Activated CD4-positive, alpha-beta memory T cell treated with anti-CD3 and anti-CD28 coated beads, Interleukin-2, amount 10 ng/mL, durations not matched to agents 7 days and 5 days (primary cell): ENCODE measurements at regions not wholly inside any gene's neighbourhood (a gene's known extent, or its start where the extent isn't known, plus 50 kb on each side); places are given as distances from the start of the nearest gene placed in this dataset.
"Not testable (repeated sequence)": the region's sequence is repeated elsewhere in the genome, so short reads cannot be mapped to it uniquely, and the experiment has no call there.

Experiments used
- CTCF ChIA-PET: fragments of 350-600 bp; sonication (Branson Sonifier 250); formaldehyde crosslinking; loops from one replicate; lab custom pipeline; 2021; ENCODE audit warnings: antibody characterized with exemption, inconsistent platforms; lab: Charles Lee
- POLR2A ChIA-PET: fragments of 350-600 bp; sonication (Branson Sonifier 250); formaldehyde crosslinking; loops from one replicate; lab custom pipeline; 2021; ENCODE audit warnings: antibody characterized with exemption; lab: Charles Lee
- DNase-seq: peaks from one replicate; pipeline ENCODE4 v3.0.0-alpha.2; 2020
- H3K27ac Mint-ChIP-seq: one replicate; pipeline ENCODE4 v1.8.0; 2021; ENCODE audit warnings: mild to moderate bottlenecking, mixed read lengths
- H3K27me3 Mint-ChIP-seq: one replicate; pipeline ENCODE4 v1.8.0; 2021; ENCODE audit warnings: mixed read lengths
- H3K36me3 Mint-ChIP-seq: one replicate; pipeline ENCODE4 v1.8.0; 2021; ENCODE audit warnings: low read depth, mixed read lengths
- H3K4me1 Mint-ChIP-seq: one replicate; pipeline ENCODE4 v1.8.0; 2021; ENCODE audit warnings: mixed read lengths
- H3K4me3 Mint-ChIP-seq: one replicate; pipeline ENCODE4 v1.8.0; 2021; ENCODE audit warnings: mild to moderate bottlenecking, mixed read lengths
- H3K9me3 Mint-ChIP-seq: one replicate; pipeline ENCODE4 v1.8.0; 2021; ENCODE audit warnings: mixed read lengths

DNA sequence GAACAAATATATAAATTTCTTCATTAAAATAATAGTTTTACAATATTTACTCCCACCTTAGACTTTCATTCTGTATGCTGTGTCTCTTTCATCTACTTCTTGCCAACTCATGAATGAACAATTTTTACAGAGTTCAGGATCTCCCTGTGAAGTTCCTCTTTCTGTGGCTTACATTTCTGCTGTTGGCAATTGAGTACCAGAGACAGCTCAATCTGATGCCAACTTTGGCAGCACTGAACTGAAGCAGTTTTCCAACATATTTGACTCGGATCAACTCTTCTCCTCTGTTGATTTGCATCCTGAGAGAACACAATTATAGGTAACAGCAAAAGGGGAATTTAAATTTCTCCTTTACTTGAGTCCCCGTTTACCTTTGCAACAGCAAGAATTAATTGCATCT, 1262.2 kb downstream of the EFNA5 start:
- CTCF ChIA-PET: no interaction called here
- peaks cover 3% of the 10 kb centered on the region for H3K9me3 Mint-ChIP-seq
- DNase-seq: no peak
- no peak overlapping the region for H3K27ac Mint-ChIP-seq
- H3K4me3 Mint-ChIP-seq: no peak overlapping the region
- POLR2A ChIA-PET: no interaction called here
- H3K4me1 Mint-ChIP-seq: no peaks in the 10 kb centered on the region
- H3K27me3 Mint-ChIP-seq: no peaks in the 10 kb centered on the region
- H3K36me3 Mint-ChIP-seq: no peaks in the 10 kb centered on the region

DNA sequence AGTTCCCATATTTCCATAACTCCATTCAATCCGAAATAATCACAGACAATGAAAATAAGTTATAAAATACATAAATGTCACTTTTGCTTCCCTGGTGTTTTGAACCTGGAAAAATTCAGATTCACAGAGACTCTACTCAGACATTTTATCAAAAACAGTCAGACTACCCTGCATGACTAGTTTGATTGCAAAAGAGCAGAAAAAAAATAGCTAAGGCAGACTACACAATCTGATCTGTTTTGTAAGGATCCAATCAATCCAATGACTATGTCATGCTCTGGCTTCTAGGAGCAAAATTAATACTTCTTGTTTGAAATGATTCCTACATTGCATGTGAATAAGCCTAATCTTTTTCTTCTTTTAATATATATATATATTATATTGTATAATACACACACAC, 1262.6 kb downstream of the EFNA5 start:
- Mint-ChIP-seq H3K27ac (no peak overlapping the region), H3K36me3 (no peaks in the 10 kb centered on the region), H3K4me1 (no peaks in the 10 kb centered on the region), H3K9me3 (peaks cover 3% of the 10 kb centered on the region), H3K4me3 (no peak overlapping the region), H3K27me3 (no peaks in the 10 kb centered on the region)
- CTCF ChIA-PET: no interaction called here
- POLR2A ChIA-PET: no interaction called here
- DNase-seq: no peak

- ChIA-PET POLR2A (no interaction called here), CTCF (no interaction called here)
- peaks cover 7% of the 10 kb centered on the region for H3K9me3 Mint-ChIP-seq
- no peaks in the 10 kb centered on the region for H3K27me3 Mint-ChIP-seq
- no peak overlapping the region for H3K4me3 Mint-ChIP-seq
- no peaks in the 10 kb centered on the region for H3K4me1 Mint-ChIP-seq
- no peaks in the 10 kb centered on the region for H3K36me3 Mint-ChIP-seq
- H3K27ac Mint-ChIP-seq: no peak overlapping the region
- DNase-seq: no peak
These were observed 1269.2 kb downstream of the EFNA5 start for GRCh38 chr5:106401561-106401960.

GRCh38 chr5:106399391-106399790, 1271.3 kb downstream of the EFNA5 start:
- no peaks in the 10 kb centered on the region for H3K4me1 Mint-ChIP-seq
- H3K36me3 Mint-ChIP-seq: no peaks in the 10 kb centered on the region
- H3K4me3 Mint-ChIP-seq: no peak overlapping the region
- no peak for DNase-seq
- CTCF ChIA-PET: no interaction called here
- H3K27me3 Mint-ChIP-seq: no peaks in the 10 kb centered on the region
- POLR2A ChIA-PET: no interaction called here
- peaks cover 7% of the 10 kb centered on the region for H3K9me3 Mint-ChIP-seq
- H3K27ac Mint-ChIP-seq: no peak overlapping the region

- Mint-ChIP-seq H3K27me3 (no peaks in the 10 kb centered on the region), H3K4me3 (no peak overlapping the region), H3K36me3 (no peaks in the 10 kb centered on the region), H3K4me1 (no peaks in the 10 kb centered on the region), H3K9me3 (peaks cover 7% of the 10 kb centered on the region), H3K27ac (no peak overlapping the region)
- ChIA-PET POLR2A (no interaction called here), CTCF (no interaction called here)
- DNase-seq: no peak
These were observed 1273.0 kb downstream of the EFNA5 start for GRCh38 chr5:106397700-106398099.

DNA sequence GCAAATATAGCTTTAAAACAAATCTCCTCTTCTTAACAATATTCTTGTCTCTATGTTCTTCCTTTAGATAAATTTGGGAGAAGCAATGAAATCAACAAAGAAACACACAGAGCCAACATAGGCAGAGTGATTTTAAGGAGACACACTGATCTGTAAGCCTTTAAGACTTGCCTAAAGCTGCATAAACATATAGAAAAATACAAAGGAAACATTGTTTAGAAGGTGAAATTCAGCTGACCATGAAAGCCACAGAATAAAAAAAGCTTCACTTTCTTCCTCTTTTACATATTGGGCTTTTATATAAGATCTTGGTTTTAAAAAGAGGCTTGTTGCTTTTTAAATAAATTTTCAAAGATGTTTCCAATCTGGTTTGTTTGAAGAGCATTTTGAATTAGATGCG, 1277.5 kb downstream of the EFNA5 start:
- Mint-ChIP-seq H3K9me3 (no peaks in the 10 kb centered on the region), H3K4me3 (no peak overlapping the region), H3K4me1 (no peaks in the 10 kb centered on the region), H3K27ac (no peak overlapping the region), H3K36me3 (no peaks in the 10 kb centered on the region), H3K27me3 (no peaks in the 10 kb centered on the region)
- DNase-seq: no peak
- CTCF ChIA-PET: no interaction called here
- POLR2A ChIA-PET: no interaction called here

GRCh38 chr5:106392766-106393165, 1278.0 kb downstream of the EFNA5 start:
- no peaks in the 10 kb centered on the region for H3K4me1 Mint-ChIP-seq
- H3K4me3 Mint-ChIP-seq: no peak overlapping the region
- no peaks in the 10 kb centered on the region for H3K27me3 Mint-ChIP-seq
- H3K27ac Mint-ChIP-seq: no peak overlapping the region
- no peaks in the 10 kb centered on the region for H3K9me3 Mint-ChIP-seq
- POLR2A ChIA-PET: no interaction called here
- no peak for DNase-seq
- CTCF ChIA-PET: no interaction called here
- H3K36me3 Mint-ChIP-seq: no peaks in the 10 kb centered on the region

DNA sequence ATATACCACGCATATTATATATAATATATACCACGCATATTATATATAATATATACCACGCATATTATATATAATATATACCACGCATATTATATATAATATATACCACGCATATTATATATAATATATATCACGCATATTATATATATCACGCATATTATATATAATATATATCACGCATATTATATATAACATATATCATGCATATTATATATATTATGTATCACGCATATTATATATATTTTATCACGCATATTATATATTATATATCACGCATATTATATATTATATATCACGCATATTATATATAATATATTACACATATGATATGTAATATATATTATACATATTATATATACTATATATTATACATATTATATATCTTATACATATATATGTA, 1283.0 kb downstream of the EFNA5 start:
- H3K9me3 Mint-ChIP-seq, POLR2A ChIA-PET, H3K4me1 Mint-ChIP-seq, H3K27me3 Mint-ChIP-seq, H3K36me3 Mint-ChIP-seq, CTCF ChIA-PET, H3K27ac Mint-ChIP-seq, H3K4me3 Mint-ChIP-seq, DNase-seq: not testable (repeated sequence)

DNA sequence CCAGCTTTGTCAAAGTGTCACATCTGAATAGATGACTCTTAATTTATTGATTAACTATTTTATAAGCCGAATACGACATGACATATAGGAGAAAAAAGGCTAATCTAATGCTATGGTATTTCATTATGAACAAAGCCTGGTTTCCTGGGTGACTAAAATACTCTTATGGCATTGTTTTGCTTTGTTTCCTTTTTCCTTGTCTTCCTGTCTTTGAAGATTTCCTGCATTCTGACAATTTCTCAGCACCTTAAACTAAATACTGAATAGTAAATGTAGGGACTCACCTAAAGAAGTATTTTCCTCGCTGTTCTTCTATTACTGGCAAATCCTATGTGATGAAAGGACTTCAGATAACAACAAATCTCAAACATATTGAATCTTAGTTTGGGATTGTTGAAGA, 1284.5 kb downstream of the EFNA5 start:
- no peak overlapping the region for H3K4me3 Mint-ChIP-seq
- CTCF ChIA-PET: no interaction called here
- POLR2A ChIA-PET: no interaction called here

DNA sequence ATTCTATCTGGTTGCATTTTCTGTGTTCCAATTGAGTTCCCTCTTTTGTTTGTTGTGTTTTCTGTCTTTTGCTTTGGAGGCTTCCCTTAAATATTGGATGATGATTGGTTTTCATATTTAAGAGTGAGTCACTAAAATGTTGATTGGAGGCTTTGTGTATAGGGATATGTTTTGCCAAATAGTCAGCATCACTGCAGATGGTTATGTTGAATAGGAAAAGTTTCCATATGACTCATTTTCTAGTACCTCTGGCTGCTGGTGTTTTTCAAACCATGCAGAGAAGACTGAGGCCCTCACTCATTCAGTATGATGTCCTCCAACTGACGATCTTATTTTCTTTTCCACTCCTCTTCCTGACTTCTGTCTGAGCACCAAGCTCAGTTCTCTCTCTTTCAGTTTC, 1290.0 kb downstream of the EFNA5 start:
- ChIA-PET CTCF (no interaction called here), POLR2A (no interaction called here)
- H3K36me3 Mint-ChIP-seq: no peaks in the 10 kb centered on the region

More for the DNA sequence above, 1284.5 kb downstream of the EFNA5 start:
- Mint-ChIP-seq H3K36me3 (no peaks in the 10 kb centered on the region), H3K4me1 (no peaks in the 10 kb centered on the region), H3K27ac (no peak overlapping the region), H3K27me3 (no peaks in the 10 kb centered on the region), H3K9me3 (no peaks in the 10 kb centered on the region)
- DNase-seq: no peak

DNA sequence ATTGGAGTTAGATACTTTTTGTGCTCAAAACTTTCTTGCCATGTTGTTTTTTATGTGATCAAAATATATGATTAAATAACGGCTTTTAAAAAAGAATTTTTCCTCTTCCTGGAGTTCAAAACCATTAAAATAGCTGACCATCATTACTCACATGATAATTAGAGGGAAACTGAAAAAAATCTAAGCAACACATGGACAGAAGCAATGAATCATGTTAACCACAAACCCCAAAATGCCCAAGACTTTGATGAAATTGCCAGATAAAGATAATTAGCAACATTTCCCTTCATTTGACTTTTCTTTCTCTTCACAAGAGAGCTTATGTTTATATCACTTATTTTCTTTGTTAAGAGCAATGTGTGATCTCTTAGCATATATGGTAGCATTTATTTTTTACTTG, 1294.2 kb downstream of the EFNA5 start:
- Mint-ChIP-seq H3K9me3 (peaks cover 3% of the 10 kb centered on the region), H3K27me3 (no peaks in the 10 kb centered on the region), H3K4me3 (no peak overlapping the region), H3K36me3 (no peaks in the 10 kb centered on the region), H3K27ac (no peak overlapping the region), H3K4me1 (no peaks in the 10 kb centered on the region)
- ChIA-PET CTCF (no interaction called here), POLR2A (no interaction called here)
- no peak for DNase-seq

More for the DNA sequence above, 1290.0 kb downstream of the EFNA5 start:
- Mint-ChIP-seq H3K27ac (no peak overlapping the region), H3K9me3 (peaks cover 3% of the 10 kb centered on the region), H3K4me1 (no peaks in the 10 kb centered on the region), H3K27me3 (no peaks in the 10 kb centered on the region), H3K4me3 (no peak overlapping the region)
- no peak for DNase-seq

DNA sequence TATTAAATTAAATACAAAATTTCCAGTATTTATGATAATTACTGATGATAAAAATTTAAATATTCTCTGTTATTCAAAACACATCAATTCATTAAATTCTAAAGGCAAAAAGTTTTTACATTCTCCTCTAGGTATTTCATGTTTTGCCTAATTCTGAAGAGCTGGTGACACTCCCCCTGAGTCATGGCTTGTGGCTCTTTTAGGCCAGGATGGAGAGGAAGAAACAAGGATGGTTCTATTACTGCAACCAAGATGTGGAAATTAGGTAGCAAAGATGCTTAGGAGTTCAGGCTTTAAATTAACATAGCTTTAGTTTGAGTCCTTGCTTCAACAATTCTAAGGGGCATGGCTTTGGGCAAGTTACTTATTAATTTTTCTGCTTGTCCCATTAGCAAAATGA, 1295.8 kb downstream of the EFNA5 start:
- Mint-ChIP-seq H3K36me3 (no peaks in the 10 kb centered on the region), H3K4me1 (no peaks in the 10 kb centered on the region), H3K27ac (no peak overlapping the region), H3K27me3 (no peaks in the 10 kb centered on the region), H3K9me3 (peaks cover 6% of the 10 kb centered on the region), H3K4me3 (no peak overlapping the region)
- CTCF ChIA-PET: no interaction called here
- POLR2A ChIA-PET: no interaction called here
- DNase-seq: no peak

GRCh38 chr5:106368021-106368420, 1302.7 kb downstream of the EFNA5 start:
- ChIA-PET POLR2A (no interaction called here), CTCF (no interaction called here)
- Mint-ChIP-seq H3K36me3 (no peaks in the 10 kb centered on the region), H3K9me3 (peaks cover 9% of the 10 kb centered on the region), H3K4me1 (no peaks in the 10 kb centered on the region), H3K4me3 (no peak overlapping the region), H3K27ac (no peak overlapping the region), H3K27me3 (no peaks in the 10 kb centered on the region)
- DNase-seq: no peak

DNA sequence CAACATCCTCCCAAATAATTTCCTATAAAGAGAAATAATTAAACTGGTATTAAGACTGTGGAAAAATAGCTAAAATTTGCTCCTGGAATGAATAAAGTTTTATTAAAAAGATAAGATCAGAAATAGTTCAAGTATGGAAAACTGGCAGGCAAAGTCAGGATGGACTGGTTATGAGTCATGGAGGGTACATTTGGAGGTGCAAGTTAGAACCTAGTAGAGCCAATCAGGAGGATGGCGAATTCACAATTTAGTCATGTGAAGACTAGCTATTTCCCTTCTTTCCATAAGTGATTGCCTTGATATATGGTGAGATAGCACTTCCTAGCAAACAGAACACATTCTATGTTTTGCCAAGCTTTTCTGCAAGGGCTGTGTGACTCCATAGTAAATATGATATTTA, 1303.5 kb downstream of the EFNA5 start:
- no peak for DNase-seq
- H3K4me3 Mint-ChIP-seq: no peak overlapping the region
- peaks cover 12% of the 10 kb centered on the region for H3K9me3 Mint-ChIP-seq
- H3K36me3 Mint-ChIP-seq: no peaks in the 10 kb centered on the region
- POLR2A ChIA-PET: no interaction called here
- H3K4me1 Mint-ChIP-seq: no peaks in the 10 kb centered on the region
- no peak overlapping the region for H3K27ac Mint-ChIP-seq
- H3K27me3 Mint-ChIP-seq: no peaks in the 10 kb centered on the region
- CTCF ChIA-PET: no interaction called here

GRCh38 chr5:106363578-106363977, 1307.2 kb downstream of the EFNA5 start:
- H3K4me1 Mint-ChIP-seq: no peaks in the 10 kb centered on the region
- CTCF ChIA-PET: no interaction called here
- no peak for DNase-seq

More at GRCh38 chr5:106363578-106363977, 1307.2 kb downstream of the EFNA5 start:
- Mint-ChIP-seq H3K4me3 (no peak overlapping the region), H3K27me3 (no peaks in the 10 kb centered on the region), H3K9me3 (peaks cover 11% of the 10 kb centered on the region), H3K36me3 (no peaks in the 10 kb centered on the region), H3K27ac (no peak overlapping the region)
- POLR2A ChIA-PET: no interaction called here
